SH-SY5Y (cell line): ENCODE measurements at regions not wholly inside any gene's neighbourhood (a gene's known extent, or its start where the extent isn't known, plus 50 kb on each side); places are given as distances from the start of the nearest gene placed in this dataset.

Source experiments
- GATA2 ChIP-seq: IDR thresholded peaks from 2 replicates; pipeline ENCODE4 v1.6.1; 2011; ENCODE audit warnings: mild to moderate bottlenecking, low read depth, low read length
- GATA3 ChIP-seq: IDR thresholded peaks from 2 replicates; pipeline ENCODE4 v1.6.1; 2011; ENCODE audit warnings: low read depth, mild to moderate bottlenecking, low read length, moderate library complexity

DNA sequence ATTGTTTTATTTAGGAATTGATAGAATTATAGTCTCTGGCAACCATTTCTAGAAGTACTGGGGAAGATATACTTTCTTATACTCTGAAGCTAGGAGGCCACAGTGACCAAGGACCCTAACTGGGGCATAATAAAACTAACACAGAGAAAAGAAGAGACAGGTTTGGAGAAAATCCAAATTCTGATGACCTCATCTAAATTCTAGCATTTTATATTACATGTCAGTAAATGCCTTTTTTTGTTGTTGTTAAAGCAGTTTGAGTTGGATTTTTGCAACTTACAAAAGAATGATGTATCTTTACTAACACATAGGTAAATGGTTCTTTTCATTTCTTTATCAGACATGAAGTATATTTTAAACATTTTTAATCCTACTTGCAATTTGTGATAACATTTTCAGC lies 933.3 kb downstream of the TMTC2 start:
- TF ChIP-seq GATA2 (no peak), GATA3 (no peak)
